IMR-90 (cell line): ENCODE measurements at regions not wholly inside any gene's neighbourhood (a gene's known extent, or its start where the extent isn't known, plus 50 kb on each side); places are given as distances from the start of the nearest gene placed in this dataset.

Experiments
- ATAC-seq: fragments of 200-7000 bp; cut with Tn5 transposase; 2 replicates; pipeline ENCODE4 v1.9.1; 2020; ENCODE audit warnings: low read depth, mild to moderate bottlenecking, moderate library complexity
- BruUV-seq: library from RNA; stranded (reverse); fragments of 400-500 nt; replicated peaks from 2 replicates; lab custom pipeline; 2021; lab: Mats Ljungman, UMichigan
- CTCF ChIA-PET: fragments of 300-600 bp; formaldehyde crosslinking; extraction: SDS; loops from one replicate; lab custom pipeline; 2021; ENCODE audit warnings: antibody characterized with exemption; lab: Yijun Ruan, JAX
- POLR2A ChIA-PET: fragments of 300-600 bp; sonication (Branson Sonifier 250); formaldehyde crosslinking; loops from one replicate; lab custom pipeline; 2022; ENCODE audit warnings: antibody characterized with exemption; ENCODE audit not compliant: unreplicated experiment; lab: Charles Lee
- DNase-seq: peaks from one replicate; pipeline ENCODE4 v3.0.0; 2013
- H2AFZ ChIP-seq: replicated peaks from 2 replicates; pipeline ENCODE3; 2013; ENCODE audit warnings: low read length, mild to moderate bottlenecking; ENCODE audit not compliant: poor library complexity
- H2AK5ac ChIP-seq: 2 replicates; pipeline ENCODE4 v1.6.1; 2013; ENCODE audit warnings: low read depth, low read length, inconsistent platforms
- H2AK9ac ChIP-seq: replicated peaks from 2 replicates; pipeline ENCODE3; 2013; ENCODE audit warnings: mild to moderate bottlenecking, low read depth, low read length, moderate library complexity; ENCODE audit not compliant: poor library complexity
- H2BK120ac ChIP-seq: 2 replicates; pipeline ENCODE4 v1.6.1; 2013; ENCODE audit warnings: low read depth, low read length, inconsistent platforms
- H2BK15ac ChIP-seq: 3 replicates; pipeline ENCODE4 v1.6.1; 2013; ENCODE audit warnings: low read depth, low read length, inconsistent platforms
- H2BK20ac ChIP-seq: 2 replicates; pipeline ENCODE4 v1.6.1; 2013; ENCODE audit warnings: low read depth, mild to moderate bottlenecking, inconsistent platforms, low read length, moderate library complexity
- H2BK5ac ChIP-seq: 2 replicates; pipeline ENCODE4 v1.6.1; 2013; ENCODE audit warnings: mild to moderate bottlenecking, low read depth, low read length, inconsistent platforms; ENCODE audit not compliant: poor library complexity, severe bottlenecking
- H3K14ac ChIP-seq: replicated peaks from 2 replicates; pipeline ENCODE4 v1.6.1; 2013; ENCODE audit warnings: low read depth, low read length, inconsistent platforms
- H3K18ac ChIP-seq: 2 replicates; pipeline ENCODE4 v1.6.1; 2013; ENCODE audit warnings: low read depth, low read length, control low read depth
- H3K23ac ChIP-seq: 2 replicates; pipeline ENCODE4 v1.6.1; 2013; ENCODE audit warnings: low read depth, low read length, inconsistent platforms
- H3K27ac ChIP-seq: 2 replicates; pipeline ENCODE4 v1.5.1; 2013; ENCODE audit warnings: mild to moderate bottlenecking, control low read depth, low read length; ENCODE audit not compliant: insufficient read depth
- H3K27me3 ChIP-seq: 2 replicates; pipeline ENCODE4 v1.6.1; 2013; ENCODE audit warnings: low read length; ENCODE audit not compliant: control insufficient read depth, insufficient read depth
- H3K36me3 ChIP-seq: 2 replicates; pipeline ENCODE4 v1.6.1; 2013; ENCODE audit warnings: low read length, mixed read lengths; ENCODE audit not compliant: control insufficient read depth, insufficient read depth
- H3K4ac ChIP-seq: 2 replicates; pipeline ENCODE4 v1.6.1; 2013; ENCODE audit warnings: low read depth, low read length, inconsistent platforms
- H3K4me1 ChIP-seq: 2 replicates; pipeline ENCODE4 v1.6.1; 2013; ENCODE audit warnings: low read length, mixed read lengths; ENCODE audit not compliant: control insufficient read depth, insufficient read depth
- H3K4me2 ChIP-seq: 2 replicates; pipeline ENCODE4 v1.6.1; 2013; ENCODE audit warnings: low read depth, mild to moderate bottlenecking, control low read depth, low read length, moderate library complexity
- H3K4me3 ChIP-seq: 2 replicates; pipeline ENCODE4 v1.5.1; 2013; ENCODE audit warnings: low read depth, mild to moderate bottlenecking, control low read depth, low read length, moderate library complexity; ENCODE audit not compliant: insufficient read depth
- H3K56ac ChIP-seq: 2 replicates; pipeline ENCODE4 v1.6.1; 2013; ENCODE audit warnings: low read length, inconsistent platforms; ENCODE audit not compliant: insufficient read depth; ENCODE audit errors: extremely low read depth
- H3K79me1 ChIP-seq, 2 experiments: 2 replicates each; pipeline ENCODE4 v1.6.1; 2013; ENCODE audit warnings: low read length in 2 of 2, inconsistent platforms in 1 of 2, low read depth in 1 of 2
- H3K9ac ChIP-seq: 2 replicates; pipeline ENCODE4 v1.6.1; 2013; ENCODE audit warnings: low read depth, low read length, control low read depth
- H3K9me1 ChIP-seq: 2 replicates; pipeline ENCODE4 v1.6.1; 2013; ENCODE audit warnings: low read length, inconsistent platforms; ENCODE audit not compliant: insufficient read depth
- H3K9me3 ChIP-seq: 2 replicates; pipeline ENCODE4 v1.6.1; 2013; ENCODE audit warnings: low read length; ENCODE audit not compliant: control insufficient read depth, insufficient read depth
- H4K20me1 ChIP-seq: 2 replicates; pipeline ENCODE4 v1.6.1; 2013; ENCODE audit warnings: low read length, inconsistent platforms; ENCODE audit not compliant: insufficient read depth
- H4K5ac ChIP-seq: 2 replicates; pipeline ENCODE4 v1.6.1; 2013; ENCODE audit warnings: mild to moderate bottlenecking, low read depth, low read length, control low read depth
- H4K8ac ChIP-seq, 2 experiments: 2 replicates each; pipeline ENCODE4 v1.6.1; 2013; ENCODE audit warnings: low read depth in 2 of 2, low read length in 2 of 2, control low read depth in 1 of 2, inconsistent platforms in 1 of 2
- H4K91ac ChIP-seq: 2 replicates; pipeline ENCODE4 v1.6.1; 2013; ENCODE audit warnings: low read depth, low read length, inconsistent platforms; ENCODE audit not compliant: insufficient read depth
- BHLHE40 ChIP-seq: fragments of 150-350 bp; IDR thresholded peaks from 2 replicates; pipeline ENCODE4 v1.6.1; 2016; ENCODE audit warnings: mild to moderate bottlenecking, low read depth, low read length
- CEBPB ChIP-seq: IDR thresholded peaks from 2 replicates; pipeline ENCODE4 v1.6.1; 2012; ENCODE audit warnings: low read depth, low read length, improper control_type of control experiment
- CHD1 ChIP-seq: IDR thresholded peaks from 2 replicates; pipeline ENCODE4 v1.6.1; 2012; ENCODE audit warnings: low read depth, low read length, improper control_type of control experiment
- CTCF ChIP-seq: conservative IDR thresholded peaks from 2 replicates; pipeline ENCODE4 v1.5.1; 2012; ENCODE audit warnings: mild to moderate bottlenecking, low read depth, low read length, improper control_type of control experiment
- ELK1 ChIP-seq: fragments of 150-350 bp; IDR thresholded peaks from 2 replicates; pipeline ENCODE4 v1.6.1; 2016; ENCODE audit warnings: low read depth, mild to moderate bottlenecking, low read length, moderate library complexity, borderline replicate concordance
- FOS ChIP-seq: fragments of 150-350 bp; IDR thresholded peaks from 2 replicates; pipeline ENCODE4 v1.6.1; 2016; ENCODE audit warnings: low read depth, low read length
- MXI1 ChIP-seq: IDR thresholded peaks from 2 replicates; pipeline ENCODE4 v1.6.1; 2012; ENCODE audit warnings: low read depth, mild to moderate bottlenecking, low read length, moderate library complexity, borderline replicate concordance
- NFE2L2 ChIP-seq: fragments of 150-350 bp; IDR thresholded peaks from 2 replicates; pipeline ENCODE4 v1.6.1; 2016; ENCODE audit warnings: low read depth, mild to moderate bottlenecking, low read length
- POLR2A ChIP-seq: IDR thresholded peaks from 2 replicates; pipeline ENCODE4 v1.6.1; 2012; ENCODE audit warnings: mild to moderate bottlenecking, low read depth, low read length
- RAD21 ChIP-seq: IDR thresholded peaks from 2 replicates; pipeline ENCODE4 v1.6.1; 2012; ENCODE audit warnings: low read length, improper control_type of control experiment
- RCOR1 ChIP-seq: IDR thresholded peaks from 2 replicates; pipeline ENCODE4 v1.6.1; 2012; ENCODE audit warnings: mild to moderate bottlenecking, low read length, improper control_type of control experiment; ENCODE audit not compliant: insufficient replicate concordance
- USF2 ChIP-seq: fragments of 150-350 bp; IDR thresholded peaks from 2 replicates; pipeline ENCODE4 v1.6.1; 2017; ENCODE audit warnings: mild to moderate bottlenecking, antibody characterized with exemption, low read length, low read depth
- WGBS, 2 experiments: methylation state at CpG; one replicate each; pipeline versions ENCODE4 v1.1.5 to v1.1.7; 2013; ENCODE audit warnings: missing lambda C conversion rate in 2 of 2; ENCODE audit not compliant: insufficient read length in 1 of 2; ENCODE audit errors: extremely low coverage in 2 of 2; 5-methylcytosine and 5-hydroxymethylcytosine counted together
- dilution Hi-C: fragments of 300-500 bp; cut with HindIII; formaldehyde crosslinking; loops from one replicate; pipeline ENCODE4 v1.14.3; 2018; ENCODE audit warnings: low sequenced_read_pairs; ENCODE audit not compliant: unreplicated experiment
- in situ Hi-C: fragments of 300-500 bp; cut with MboI; formaldehyde crosslinking; loops from 3 replicates; pipeline ENCODE4 v1.14.3; 2019; ENCODE audit warnings: low sequenced_read_pairs, inconsistent platforms, mixed read lengths
- intact Hi-C: fragments of 100-400 bp; cut with micrococcal nuclease; formaldehyde crosslinking; loops from 2 replicates; pipeline ENCODE4 v1.10.0; 2022

- no peak overlapping the region for H3K18ac ChIP-seq
- H3K9me1 ChIP-seq = no peaks in the 10 kb centered on the region
- H3K27ac ChIP-seq = no peak overlapping the region
- H3K23ac ChIP-seq = no peak overlapping the region
- H4K8ac ChIP-seq = no peak overlapping the region
- H3K56ac ChIP-seq = no peak overlapping the region
- no peak overlapping the region for H3K4me3 ChIP-seq
- H2AK9ac ChIP-seq = no peak overlapping the region
- H3K4ac ChIP-seq = no peak overlapping the region
- H2BK120ac ChIP-seq = no peak overlapping the region
- BruUV-seq = no TSS peak
- no peak overlapping the region for H4K91ac ChIP-seq
- no peak for DNase-seq
- no peak overlapping the region for H2BK15ac ChIP-seq
- H4K5ac ChIP-seq = no peak overlapping the region
- no peaks in the 10 kb centered on the region for H3K36me3 ChIP-seq
- H3K79me1 ChIP-seq = no peaks in the 10 kb centered on the region
- dilution Hi-C loops (no loop called here), in situ Hi-C loops (no loop called here), intact Hi-C loops (no loop called here)
- TF ChIP-seq NFE2L2 = no peak
- no peak for TF ChIP-seq RAD21
- TF ChIP-seq POLR2A = no peak
- no peak for TF ChIP-seq USF2
- TF ChIP-seq MXI1 = no peak
- TF ChIP-seq BHLHE40 = no peak
- TF ChIP-seq FOS = no peak
- no peak for TF ChIP-seq CEBPB
- TF ChIP-seq CHD1 = no peak
- TF ChIP-seq ELK1 = no peak
- no peak for TF ChIP-seq RCOR1
- no peak for TF ChIP-seq CTCF
- peaks cover 41% of the 10 kb centered on the region for H3K27me3 ChIP-seq
- CTCF ChIA-PET = interaction anchor here (0.5 kb wide), 1 partner anchor 43 kb away, joined by 3 read pairs; no protein-coding TSS in a partner anchor
- H2AFZ ChIP-seq = no peak overlapping the region
- no peak overlapping the region for H2BK5ac ChIP-seq
- no peak overlapping the region for H3K4me2 ChIP-seq
- no peaks in the 10 kb centered on the region; the same call in 1 of the 2 replicates for H4K20me1 ChIP-seq
- no peaks in the 10 kb centered on the region for H3K4me1 ChIP-seq
- H3K9me3 ChIP-seq = no peaks in the 10 kb centered on the region
- H2BK20ac ChIP-seq = no peak overlapping the region
- no peak for ATAC-seq
- POLR2A ChIA-PET = no interaction called here
- H3K9ac ChIP-seq = no peak overlapping the region
- no CpG with 5 or more reads among the region's 2 CpGs for WGBS, 2 experiments
- no peak overlapping the region for H3K14ac ChIP-seq
- H2AK5ac ChIP-seq = no peak overlapping the region
Observed at GRCh38 chr22:27062910-27063309, 405.5 kb downstream of the MIAT start.
